ENCODE measurements at regions not wholly inside any gene's neighbourhood (a gene's known extent, or its start where the extent isn't known, plus 50 kb on each side); places are given as distances from the start of the nearest gene placed in this dataset.

DNA sequence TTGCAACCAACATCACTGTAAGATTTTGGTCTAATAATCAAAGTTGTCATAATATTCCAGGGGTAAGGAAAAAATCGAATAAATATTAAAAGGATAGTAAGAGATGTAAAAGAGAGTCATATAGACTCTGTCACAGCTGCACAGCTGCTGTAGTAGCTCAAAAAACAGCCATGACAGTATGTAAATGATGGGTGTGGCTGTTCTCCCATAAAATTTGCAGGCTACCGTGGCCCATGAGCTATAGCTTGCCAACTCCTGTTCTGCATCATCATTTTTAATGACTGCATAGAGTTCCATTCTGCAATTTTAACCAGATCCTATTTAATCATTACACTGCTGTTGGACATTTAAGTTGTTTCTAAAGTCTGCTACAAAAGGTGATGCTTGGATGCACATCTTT, 450.5 kb upstream of the MPDZ start:
- H3K27ac ChIP-seq: no peak overlapping the region
- intact Hi-C loops (cut with DNase I; ENCODE audit: low total_unique reads): no loop called here

GRCh38 chr9:13728917-13729811, 449.7 kb upstream of the MPDZ start:
- TF ChIP-seq POLR2A (IDR thresholded peaks at IDR 0.05) (no peak), CTCF (IDR thresholded peaks at IDR 0.05) (no peak)
- Histone ChIP-seq H3K4me3 (no peak overlapping the region), H3K27me3 (no peaks in the 10 kb centered on the region), H3K9me3 (no peaks in the 10 kb centered on the region), H3K36me3 (no peaks in the 10 kb centered on the region), H3K4me1 (no peaks in the 10 kb centered on the region), H3K27ac (no peak overlapping the region)
- intact Hi-C loops (cut with DNase I; ENCODE audit: low total_unique reads): no loop called here
- DNase-seq: no peak

More for the DNA sequence above, 450.5 kb upstream of the MPDZ start:
- H3K27me3 ChIP-seq: no peaks in the 10 kb centered on the region
- H3K9me3 ChIP-seq: no peaks in the 10 kb centered on the region
- no peaks in the 10 kb centered on the region for H3K4me1 ChIP-seq
- no peak for DNase-seq
- no peaks in the 10 kb centered on the region for H3K36me3 ChIP-seq
- TF ChIP-seq POLR2A (IDR thresholded peaks at IDR 0.05) (no peak), CTCF (IDR thresholded peaks at IDR 0.05) (no peak)
- H3K4me3 ChIP-seq: no peak overlapping the region

DNA sequence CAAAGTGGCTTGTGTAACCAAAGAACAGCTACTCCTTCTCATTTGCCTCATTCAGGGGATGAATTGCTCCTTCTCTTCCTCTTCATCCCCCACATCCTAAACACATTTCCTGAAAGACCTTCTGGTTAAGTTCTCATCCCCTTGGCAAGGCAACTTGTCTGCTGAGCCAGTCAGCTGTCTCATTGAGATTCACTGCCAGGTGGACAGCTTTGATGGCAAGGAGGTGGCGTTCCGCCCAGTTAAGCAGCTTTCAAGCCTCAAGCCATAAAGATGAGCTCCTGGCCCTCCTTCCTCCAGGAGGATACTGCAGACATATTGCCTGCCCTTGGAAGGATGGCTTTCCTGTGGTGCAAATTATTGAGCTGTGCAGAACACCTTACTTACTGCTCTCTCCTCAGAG, 448.6 kb upstream of the MPDZ start:
- no peak for TF ChIP-seq CTCF (IDR thresholded peaks at IDR 0.05)
- TF ChIP-seq POLR2A (IDR thresholded peaks at IDR 0.05): no peak
- no peak overlapping the region for H3K27ac ChIP-seq
- no peak overlapping the region for H3K4me3 ChIP-seq
- no peaks in the 10 kb centered on the region for H3K36me3 ChIP-seq
- no peaks in the 10 kb centered on the region for H3K9me3 ChIP-seq
- DNase-seq: peak in 1 of 2 donors; percentile 56
- intact Hi-C loops (cut with DNase I; ENCODE audit: low total_unique reads): no loop called here
- H3K4me1 ChIP-seq: no peaks in the 10 kb centered on the region
- H3K27me3 ChIP-seq: no peaks in the 10 kb centered on the region

GRCh38 chr9:13726746-13727145, 447.3 kb upstream of the MPDZ start:
- no peaks in the 10 kb centered on the region for H3K9me3 ChIP-seq
- intact Hi-C loops (cut with DNase I; ENCODE audit: low total_unique reads): no loop called here
- H3K36me3 ChIP-seq: no peaks in the 10 kb centered on the region

More at GRCh38 chr9:13726746-13727145, 447.3 kb upstream of the MPDZ start:
- no peak overlapping the region for H3K4me3 ChIP-seq
- no peak overlapping the region for H3K27ac ChIP-seq
- no peaks in the 10 kb centered on the region for H3K4me1 ChIP-seq
- no peak for DNase-seq
- no peaks in the 10 kb centered on the region for H3K27me3 ChIP-seq
- TF ChIP-seq CTCF (IDR thresholded peaks at IDR 0.05): no peak
- TF ChIP-seq POLR2A (IDR thresholded peaks at IDR 0.05): no peak

Measured in uterus (tissue), 3 donors.